GM12875 (cell line): ENCODE measurements at regions not wholly inside any gene's neighbourhood (a gene's known extent, or its start where the extent isn't known, plus 50 kb on each side); places are given as distances from the start of the nearest gene placed in this dataset.
"Not testable (repeated sequence)": the region's sequence is repeated elsewhere in the genome, so short reads cannot be mapped to it uniquely, and the experiment has no call there.

Experiments used
- H3K4me3 ChIP-seq: one replicate; pipeline ENCODE4 v1.5.1; 2011; ENCODE audit warnings: low read depth, low read length, control low read depth
- CTCF ChIP-seq: IDR thresholded peaks from 2 replicates; pipeline ENCODE4 v1.5.1; 2011; ENCODE audit warnings: low read depth, mild to moderate bottlenecking, control low read depth, inconsistent platforms, low read length, moderate library complexity, borderline replicate concordance; ENCODE audit not compliant: insufficient read depth

- no peak overlapping the region for H3K4me3 ChIP-seq
- TF ChIP-seq CTCF = no peak
Observed at GRCh38 chr16:26454102-26454501, 612.6 kb upstream of the C16orf82 start.

DNA sequence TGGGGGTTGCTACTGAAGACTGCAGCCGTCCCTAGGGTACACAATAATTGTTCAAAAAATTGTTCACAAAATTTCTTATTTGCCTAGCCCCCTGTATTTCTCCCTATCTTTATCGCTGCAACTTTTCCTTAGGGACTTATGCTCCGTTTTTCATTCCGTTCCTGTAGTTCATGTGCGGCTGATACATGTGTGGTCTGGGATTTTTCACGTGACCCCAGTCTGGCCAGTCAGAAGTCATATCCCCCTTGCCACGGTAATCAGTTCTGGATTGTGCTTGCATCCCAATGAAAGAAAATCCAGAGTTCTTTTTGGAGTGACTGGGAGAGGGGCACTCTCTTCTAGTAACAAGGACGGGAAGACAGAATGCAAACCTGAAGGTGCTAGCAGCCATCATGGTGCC, 610.7 kb upstream of the C16orf82 start:
- no peak overlapping the region for H3K4me3 ChIP-seq
- TF ChIP-seq CTCF = no peak

DNA sequence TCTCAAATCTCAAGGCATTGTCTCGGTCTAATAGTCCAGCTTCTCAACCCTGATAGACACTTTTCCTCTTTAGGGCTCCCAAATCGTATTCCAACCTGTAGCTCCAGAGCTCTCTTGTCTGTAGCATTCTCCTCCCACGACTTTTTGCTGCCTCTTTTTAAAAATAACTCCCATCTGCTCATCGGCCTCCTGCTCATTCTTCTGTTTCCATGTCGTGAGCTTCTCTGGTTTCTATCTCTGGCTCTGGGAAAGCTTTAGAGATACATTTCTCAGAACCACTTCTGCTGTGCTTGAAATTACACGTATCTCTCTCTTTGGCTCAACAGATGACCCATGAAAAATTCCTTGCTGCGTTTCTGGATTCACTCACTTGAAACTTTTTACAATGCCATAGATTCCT, 609.6 kb upstream of the C16orf82 start:
- H3K4me3 ChIP-seq = no peak overlapping the region
- no peak for TF ChIP-seq CTCF

- no peak overlapping the region for H3K4me3 ChIP-seq
- no peak for TF ChIP-seq CTCF
Observed at GRCh38 chr16:26457882-26458281, 608.8 kb upstream of the C16orf82 start.

DNA sequence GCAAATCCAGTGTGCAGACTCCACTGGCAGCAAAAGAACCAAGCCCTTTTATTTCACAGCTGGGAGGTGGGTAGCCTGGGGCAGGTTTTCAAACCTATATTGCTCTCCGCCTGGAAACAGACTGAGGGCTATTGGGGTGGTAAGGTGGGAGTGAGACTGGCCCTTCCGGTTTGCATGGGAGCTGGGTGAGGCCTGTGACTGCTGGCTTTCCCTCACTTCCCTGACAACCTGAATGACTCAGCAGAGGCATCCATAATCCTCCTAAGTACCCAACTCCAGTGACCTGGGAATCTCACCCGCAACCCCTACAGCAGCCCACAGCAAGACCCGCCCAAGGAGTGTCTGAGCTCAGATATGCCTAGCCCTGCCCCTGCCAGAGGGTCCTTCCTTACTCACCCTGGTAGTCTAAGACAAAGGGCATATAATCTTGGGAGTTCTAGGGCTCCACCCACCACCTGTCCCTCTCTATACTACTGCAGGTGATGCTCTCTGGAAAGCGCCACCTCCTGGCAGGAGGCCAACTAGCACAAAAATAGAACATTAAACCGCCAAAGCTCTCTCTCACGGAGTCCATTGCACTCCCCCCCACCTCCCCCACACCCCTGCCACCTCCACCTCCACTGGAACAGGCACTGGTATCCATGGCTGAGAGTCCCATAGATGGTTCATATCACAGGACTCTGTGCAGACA, 602.0 kb upstream of the C16orf82 start:
- no peak overlapping the region for H3K4me3 ChIP-seq
- TF ChIP-seq CTCF = no peak

DNA sequence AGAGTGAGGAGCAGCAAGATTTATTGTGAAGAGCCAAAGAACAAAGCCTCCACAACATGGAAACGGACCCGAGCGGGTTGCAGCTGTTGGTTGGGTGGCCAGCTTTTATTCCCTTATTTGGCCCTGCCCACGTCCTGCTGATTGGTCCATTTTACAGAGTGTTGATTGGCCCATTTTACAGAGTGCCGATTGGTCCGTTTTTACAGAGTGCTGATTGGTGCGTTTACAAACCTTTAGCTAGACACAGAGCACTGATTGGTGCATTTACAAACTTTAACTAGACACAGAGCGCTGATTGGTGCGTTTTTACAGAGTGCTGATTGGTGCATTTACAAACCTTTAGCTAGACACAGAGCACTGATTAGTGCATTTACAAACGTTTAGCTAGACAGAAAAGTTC, 592.3 kb upstream of the C16orf82 start:
- H3K4me3 ChIP-seq = not testable (repeated sequence)

DNA sequence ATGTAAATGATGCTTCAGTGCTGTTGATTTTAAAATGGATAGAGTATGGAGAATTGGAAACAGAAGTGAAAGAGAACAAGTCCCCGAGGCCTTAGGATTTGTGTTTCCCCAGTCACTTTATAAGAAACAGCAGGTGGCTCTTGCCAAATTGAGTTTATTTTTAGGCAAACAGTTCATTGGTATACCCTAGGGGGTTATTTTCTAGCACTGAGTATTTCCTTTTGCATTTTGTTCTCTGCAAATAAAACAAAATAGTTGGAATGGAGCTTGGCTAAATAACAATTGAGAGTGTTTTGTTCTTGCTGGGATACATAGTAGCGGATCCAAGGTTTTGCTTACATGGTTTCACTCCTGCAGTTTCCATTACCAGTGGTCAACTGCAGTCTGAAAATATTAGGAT, 591.1 kb upstream of the C16orf82 start:
- no peak overlapping the region for H3K4me3 ChIP-seq
- TF ChIP-seq CTCF = no peak
